ENCODE measurements at regions not wholly inside any gene's neighbourhood (a gene's known extent, or its start where the extent isn't known, plus 50 kb on each side); places are given as distances from the start of the nearest gene placed in this dataset.

GRCh38 chr17:54807331-54807730, 93.3 kb upstream of the TOM1L1 start:
- TF ChIP-seq CTCF (IDR thresholded peaks at IDR 0.05): no peak
- no peak for TF ChIP-seq EP300 (IDR thresholded peaks at IDR 0.05)
- TF ChIP-seq POLR2A (IDR thresholded peaks at IDR 0.05): no peak
- TF ChIP-seq POLR2AphosphoS5 (IDR thresholded peaks at IDR 0.05): no peak
